Stomach (tissue), 4 donors: ENCODE measurements at regions not wholly inside any gene's neighbourhood (a gene's known extent, or its start where the extent isn't known, plus 50 kb on each side); places are given as distances from the start of the nearest gene placed in this dataset.

Experiments
- CTCF ChIP-seq, 7 experiments: fragments of 450-650 bp in 4 of 7; fragments of 200-600 bp in 3 of 7; sonication (generic) in 3 of 7; IDR thresholded peaks; one replicate each; pipeline ENCODE4 v1.5.1; 2016 to 2019; ENCODE audit warnings: antibody characterized with exemption in 7 of 7, control low read depth in 2 of 7, mild to moderate bottlenecking in 1 of 7
- EP300 ChIP-seq: sonication (generic); formaldehyde crosslinking; IDR thresholded peaks from one replicate; pipeline ENCODE4 v1.6.1; 2017; ENCODE audit warnings: antibody characterized with exemption
- POLR2A ChIP-seq, 4 donors: fragments of 450-650 bp; IDR thresholded peaks; one replicate each; pipeline ENCODE4 v1.6.1; 2016; ENCODE audit warnings: antibody characterized with exemption in 4 of 4, control low read depth in 2 of 4, mild to moderate bottlenecking in 1 of 4, moderate library complexity in 1 of 4
- POLR2AphosphoS5 ChIP-seq, 3 donors: sonication (generic); formaldehyde crosslinking; IDR thresholded peaks; one replicate each; pipeline ENCODE4 v1.6.1; 2016; ENCODE audit warnings: antibody characterized with exemption in 3 of 3

- TF ChIP-seq CTCF (IDR thresholded peaks at IDR 0.05) (no peak), POLR2A (IDR thresholded peaks at IDR 0.05) (no peak), EP300 (no peak), POLR2AphosphoS5 (IDR thresholded peaks at IDR 0.05) (no peak)
Observed at GRCh38 chr12:93097417-93097816, 168.3 kb upstream of the EEA1 start.
